B cell (primary cell): ENCODE measurements at regions not wholly inside any gene's neighbourhood (a gene's known extent, or its start where the extent isn't known, plus 50 kb on each side); places are given as distances from the start of the nearest gene placed in this dataset.

Source experiments
- ATAC-seq: fragments of 200-7000 bp; cut with Tn5 transposase; one replicate; pipeline ENCODE4 v1.10.0; 2021; ENCODE audit warnings: low read depth, mild to moderate bottlenecking, moderate number of reproducible peaks, moderate library complexity
- CTCF ChIA-PET: fragments of 350-600 bp; sonication (Branson Sonifier 250); formaldehyde crosslinking; loops from one replicate; lab custom pipeline; 2021; ENCODE audit warnings: antibody characterized with exemption, inconsistent platforms; lab: Charles Lee
- POLR2A ChIA-PET: fragments of 350-600 bp; sonication (Branson Sonifier 250); formaldehyde crosslinking; loops from one replicate; lab custom pipeline; 2021; ENCODE audit warnings: antibody characterized with exemption; lab: Charles Lee
- DNase-seq: peaks from one replicate; pipeline ENCODE4 v3.0.0; 2013
- H2AFZ ChIP-seq: 2 replicates; pipeline ENCODE4 v1.6.1; 2012; ENCODE audit warnings: mild to moderate bottlenecking, low read depth, low read length; ENCODE audit not compliant: insufficient read depth, poor library complexity, severe bottlenecking
- H3K27ac ChIP-seq, 2 donors: 1 replicate in 1 of 2; 2 replicates in 1 of 2; pipeline ENCODE4 v1.5.1; 2012 to 2013; ENCODE audit warnings: low read length in 2 of 2, mild to moderate bottlenecking in 2 of 2, moderate library complexity in 1 of 2
- H3K27me3 ChIP-seq, 4 experiments: fragments of 200-600 bp in 1 of 4; sonication (generic) in 1 of 4; replicated peaks in 1 of 4; 1 replicate in 2 of 4; 2 replicates in 2 of 4; pipeline versions ENCODE4 v1.6.1 to v1.7.0; 2013 to 2016; ENCODE audit warnings: low read length in 3 of 4, mild to moderate bottlenecking in 2 of 4, mixed read lengths in 1 of 4, moderate library complexity in 1 of 4; ENCODE audit not compliant: insufficient read depth in 4 of 4, control insufficient read depth in 3 of 4; ENCODE audit errors: control extremely low read depth in 1 of 4
- H3K36me3 ChIP-seq, 2 experiments: replicated peaks in 1 of 2; 1 replicate in 1 of 2; 2 replicates in 1 of 2; pipeline versions ENCODE4 v1.6.1 to v1.7.1; 2013; ENCODE audit warnings: low read length in 1 of 2; ENCODE audit not compliant: insufficient read depth in 2 of 2, control insufficient read depth in 1 of 2; ENCODE audit errors: control extremely low read depth in 1 of 2, extremely low read depth in 1 of 2
- H3K4me1 ChIP-seq, 2 donors: fragments of 200-600 bp in 1 of 2; sonication (generic) in 1 of 2; 1 replicate in 1 of 2; 2 replicates in 1 of 2; pipeline versions ENCODE4 v1.5.1 to v1.6.1; 2013 to 2017; ENCODE audit warnings: low read length in 2 of 2; ENCODE audit not compliant: control insufficient read depth in 2 of 2, insufficient read depth in 2 of 2
- H3K4me2 ChIP-seq: replicated peaks from 2 replicates; pipeline ENCODE3; 2012; ENCODE audit warnings: mild to moderate bottlenecking, low read depth, low read length; ENCODE audit not compliant: poor library complexity, severe bottlenecking
- H3K4me3 ChIP-seq, 5 experiments: fragments of 200-600 bp in 1 of 5; sonication (generic) in 1 of 5; 1 replicate in 3 of 5; 2 replicates in 2 of 5; pipeline versions ENCODE4 v1.5.1 to v1.7.0; 2011 to 2016; ENCODE audit warnings: low read length in 4 of 5, mild to moderate bottlenecking in 4 of 5, low read depth in 2 of 5, control low read depth in 1 of 5, moderate library complexity in 1 of 5; ENCODE audit not compliant: insufficient read depth in 1 of 5; ENCODE audit errors: control extremely low read depth in 1 of 5, extremely low read depth in 1 of 5
- H3K79me2 ChIP-seq: fragments of 200-600 bp; sonication (generic); one replicate; pipeline ENCODE4 v1.6.0; 2016; ENCODE audit warnings: low read length; ENCODE audit not compliant: control insufficient read depth, insufficient read depth
- H3K9ac ChIP-seq: fragments of 200-600 bp; sonication (generic); 2 replicates; pipeline ENCODE4 v1.6.1; 2017; ENCODE audit warnings: mild to moderate bottlenecking, low read length, moderate library complexity
- H3K9me3 ChIP-seq, 3 donors: one replicate each; pipeline versions ENCODE4 v1.6.1 to v1.7.1; 2013; ENCODE audit warnings: low read length in 2 of 3; ENCODE audit not compliant: control insufficient read depth in 2 of 3, insufficient read depth in 1 of 3; ENCODE audit errors: control extremely low read depth in 1 of 3
- H4K20me1 ChIP-seq: 2 replicates; pipeline ENCODE4 v1.6.0; 2012; ENCODE audit warnings: mild to moderate bottlenecking, low read length; ENCODE audit not compliant: insufficient read depth, control insufficient read depth, poor library complexity, severe bottlenecking
- H3K27ac Mint-ChIP-seq: one replicate; pipeline ENCODE4 v1.8.0; 2021; ENCODE audit warnings: mixed read lengths
- H3K27me3 Mint-ChIP-seq: one replicate; pipeline ENCODE4 v1.8.0; 2021; ENCODE audit warnings: mixed read lengths
- H3K4me1 Mint-ChIP-seq: one replicate; pipeline ENCODE4 v1.8.0; 2021; ENCODE audit warnings: mixed read lengths
- H3K4me3 Mint-ChIP-seq: one replicate; pipeline ENCODE4 v1.8.0; 2021; ENCODE audit warnings: mixed read lengths
- H3K9me3 Mint-ChIP-seq: one replicate; pipeline ENCODE4 v1.8.0; 2022; ENCODE audit warnings: mixed read lengths; ENCODE audit not compliant: insufficient read depth
- EZH2 ChIP-seq: IDR thresholded peaks from 2 replicates; pipeline ENCODE4 v1.6.1; 2012; ENCODE audit warnings: borderline replicate concordance, low read depth, mild to moderate bottlenecking, moderate library complexity, low read length; ENCODE audit not compliant: insufficient read depth, poor library complexity, severe bottlenecking
- WGBS: methylation state at CpG from one replicate; pipeline ENCODE4 v1.1.5; 2013; ENCODE audit warnings: missing lambda C conversion rate; ENCODE audit not compliant: insufficient coverage; 5-methylcytosine and 5-hydroxymethylcytosine counted together
- intact Hi-C: fragments of 100-400 bp; cut with micrococcal nuclease; formaldehyde crosslinking; loops from one replicate; pipeline ENCODE4 v1.10.0; 2022
- TF ChIP-seq, protein P1 (sequence below): fragments of 200-600 bp; IDR thresholded peaks from one replicate; pipeline ENCODE4 v1.8.0; 2022; ENCODE audit warnings: antibody characterized with exemption, mild to moderate bottlenecking

DNA sequence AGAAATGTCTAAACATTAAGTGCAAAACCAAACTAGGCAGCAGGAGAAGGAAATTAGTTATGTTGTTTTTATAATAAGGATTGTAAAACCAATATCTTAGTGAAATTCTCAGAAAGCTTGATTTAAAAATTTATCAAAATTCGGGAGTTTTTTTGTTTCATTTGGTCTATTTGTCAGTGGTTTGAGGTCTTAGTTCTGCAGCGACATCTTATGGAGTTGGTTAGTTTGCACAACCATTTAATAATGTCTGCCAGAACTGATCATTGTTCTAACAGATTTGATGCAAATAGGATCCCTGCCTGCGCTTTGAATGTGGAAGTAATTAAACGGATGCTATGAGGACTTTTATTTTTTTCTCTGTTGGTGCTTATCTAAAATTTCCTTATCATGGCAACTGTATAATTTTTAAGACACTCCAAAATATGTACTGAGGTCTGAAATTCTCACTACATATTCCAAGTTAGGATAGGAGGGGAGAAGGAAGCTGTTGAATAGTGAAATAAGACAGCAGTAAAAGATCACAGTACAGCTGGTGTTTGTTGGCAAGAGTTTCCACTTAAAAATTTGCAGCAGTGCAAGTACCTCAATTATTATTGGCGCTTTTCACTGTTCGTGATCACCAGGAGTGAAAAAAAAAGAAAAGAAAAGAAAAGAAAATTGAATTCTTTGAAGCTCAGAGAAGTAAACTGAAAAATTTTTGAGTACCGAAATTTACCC, 2521.4 kb downstream of the ARAP2 start:
- no peaks in the 10 kb centered on the region for H3K36me3 ChIP-seq
- no peak overlapping the region for H3K4me2 ChIP-seq
- CTCF ChIA-PET: no interaction called here
- no peak for DNase-seq
- Mint-ChIP-seq H3K27ac (no peak overlapping the region), H3K4me1 (no peaks in the 10 kb centered on the region), H3K9me3 (peaks cover 6% of the 10 kb centered on the region), H3K4me3 (no peak overlapping the region), H3K27me3 (no peaks in the 10 kb centered on the region)
- no peaks in the 10 kb centered on the region for H3K9me3 ChIP-seq
- H3K79me2 ChIP-seq: no peaks in the 10 kb centered on the region
- no peak for ATAC-seq
- H3K4me3 ChIP-seq: no peak overlapping the region
- POLR2A ChIA-PET: no interaction called here
- H3K27ac ChIP-seq: no peak overlapping the region
- no peak overlapping the region for H3K9ac ChIP-seq
- no peaks in the 10 kb centered on the region for H3K27me3 ChIP-seq
- no peaks in the 10 kb centered on the region for H4K20me1 ChIP-seq
- no peaks in the 10 kb centered on the region for H3K4me1 ChIP-seq
- intact Hi-C loops: no loop called here
- WGBS: 83% methylated on average over 2 of the region's 7 CpGs
- TF ChIP-seq EZH2: no peak
- TF ChIP-seq, protein P1, sequence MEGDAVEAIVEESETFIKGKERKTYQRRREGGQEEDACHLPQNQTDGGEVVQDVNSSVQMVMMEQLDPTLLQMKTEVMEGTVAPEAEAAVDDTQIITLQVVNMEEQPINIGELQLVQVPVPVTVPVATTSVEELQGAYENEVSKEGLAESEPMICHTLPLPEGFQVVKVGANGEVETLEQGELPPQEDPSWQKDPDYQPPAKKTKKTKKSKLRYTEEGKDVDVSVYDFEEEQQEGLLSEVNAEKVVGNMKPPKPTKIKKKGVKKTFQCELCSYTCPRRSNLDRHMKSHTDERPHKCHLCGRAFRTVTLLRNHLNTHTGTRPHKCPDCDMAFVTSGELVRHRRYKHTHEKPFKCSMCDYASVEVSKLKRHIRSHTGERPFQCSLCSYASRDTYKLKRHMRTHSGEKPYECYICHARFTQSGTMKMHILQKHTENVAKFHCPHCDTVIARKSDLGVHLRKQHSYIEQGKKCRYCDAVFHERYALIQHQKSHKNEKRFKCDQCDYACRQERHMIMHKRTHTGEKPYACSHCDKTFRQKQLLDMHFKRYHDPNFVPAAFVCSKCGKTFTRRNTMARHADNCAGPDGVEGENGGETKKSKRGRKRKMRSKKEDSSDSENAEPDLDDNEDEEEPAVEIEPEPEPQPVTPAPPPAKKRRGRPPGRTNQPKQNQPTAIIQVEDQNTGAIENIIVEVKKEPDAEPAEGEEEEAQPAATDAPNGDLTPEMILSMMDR: no peak
- no peak overlapping the region for H2AFZ ChIP-seq

DNA sequence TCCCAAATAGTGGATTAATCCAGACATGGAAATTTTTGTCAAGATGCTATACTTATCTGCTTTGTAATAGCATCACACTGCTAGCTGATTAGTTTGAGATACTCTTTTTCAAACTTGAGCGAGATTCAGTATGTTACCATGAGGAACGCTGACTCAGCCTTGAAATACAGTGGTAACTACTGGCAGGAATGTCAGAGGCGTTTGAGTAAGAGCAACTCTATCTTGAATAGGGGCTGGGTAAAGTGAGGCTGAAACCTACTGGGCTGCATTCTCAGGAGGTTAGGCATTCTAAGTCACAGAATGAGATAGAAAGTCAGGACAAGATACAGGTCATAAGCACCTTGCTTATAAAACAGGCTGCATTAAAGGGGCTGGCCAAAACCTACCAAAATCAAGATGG, 2519.6 kb downstream of the ARAP2 start:
- peaks cover 4% of the 10 kb centered on the region for H3K9me3 Mint-ChIP-seq
- Histone ChIP-seq H3K4me2 (no peak overlapping the region), H3K79me2 (no peaks in the 10 kb centered on the region), H3K4me1 (no peaks in the 10 kb centered on the region), H3K27ac (no peak overlapping the region), H2AFZ (no peak overlapping the region), H4K20me1 (no peaks in the 10 kb centered on the region), H3K36me3 (no peaks in the 10 kb centered on the region), H3K9me3 (no peaks in the 10 kb centered on the region), H3K4me3 (no peak overlapping the region), H3K27me3 (no peaks in the 10 kb centered on the region), H3K9ac (no peak overlapping the region)
- 81% methylated on average over 3 of the region's 3 CpGs for WGBS
- H3K27me3 Mint-ChIP-seq: no peaks in the 10 kb centered on the region
- no peak for DNase-seq
- H3K4me1 Mint-ChIP-seq: no peaks in the 10 kb centered on the region
- intact Hi-C loops: no loop called here
- POLR2A ChIA-PET: no interaction called here
- TF ChIP-seq, protein P1: no peak
- no peak for ATAC-seq
- CTCF ChIA-PET: no interaction called here
- no peak overlapping the region for H3K4me3 Mint-ChIP-seq
- H3K27ac Mint-ChIP-seq: no peak overlapping the region
